ENCODE measurements at regions not wholly inside any gene's neighbourhood (a gene's known extent, or its start where the extent isn't known, plus 50 kb on each side); places are given as distances from the start of the nearest gene placed in this dataset.

DNA sequence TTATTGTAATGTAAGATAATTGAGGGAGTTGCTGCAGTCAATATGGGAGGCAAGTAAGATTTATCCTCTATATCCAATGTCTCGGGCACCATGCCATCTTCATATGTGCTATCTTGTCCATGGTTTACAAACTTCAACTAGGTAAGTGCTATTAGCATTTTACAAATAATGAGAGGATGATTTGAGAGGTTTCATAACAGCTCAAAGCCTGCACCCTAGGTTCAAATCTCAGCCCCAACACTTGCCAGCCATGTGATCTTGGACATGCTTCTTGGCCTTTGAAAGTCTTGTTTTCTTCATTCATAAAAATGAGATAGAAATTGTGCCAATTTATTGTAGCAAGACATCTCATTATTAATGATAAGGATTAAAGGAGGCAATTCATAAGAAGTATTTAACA is 108.8 kb downstream of the RND3 start:
- Mint-ChIP-seq H3K36me3 (ENCODE audit: low read depth) (peaks cover 17% of the 10 kb centered on the region), H3K4me1 (peaks cover 36% of the 10 kb centered on the region), H3K27me3 (ENCODE audit: low read depth, poor library complexity) (no peaks in the 10 kb centered on the region), H3K9me3 (peaks cover 34% of the 10 kb centered on the region), H3K4me3 (no peak overlapping the region), H3K27ac (peak overlapping the region; percentile 44)
- no peak for DNase-seq
- TF ChIP-seq, protein P1, sequence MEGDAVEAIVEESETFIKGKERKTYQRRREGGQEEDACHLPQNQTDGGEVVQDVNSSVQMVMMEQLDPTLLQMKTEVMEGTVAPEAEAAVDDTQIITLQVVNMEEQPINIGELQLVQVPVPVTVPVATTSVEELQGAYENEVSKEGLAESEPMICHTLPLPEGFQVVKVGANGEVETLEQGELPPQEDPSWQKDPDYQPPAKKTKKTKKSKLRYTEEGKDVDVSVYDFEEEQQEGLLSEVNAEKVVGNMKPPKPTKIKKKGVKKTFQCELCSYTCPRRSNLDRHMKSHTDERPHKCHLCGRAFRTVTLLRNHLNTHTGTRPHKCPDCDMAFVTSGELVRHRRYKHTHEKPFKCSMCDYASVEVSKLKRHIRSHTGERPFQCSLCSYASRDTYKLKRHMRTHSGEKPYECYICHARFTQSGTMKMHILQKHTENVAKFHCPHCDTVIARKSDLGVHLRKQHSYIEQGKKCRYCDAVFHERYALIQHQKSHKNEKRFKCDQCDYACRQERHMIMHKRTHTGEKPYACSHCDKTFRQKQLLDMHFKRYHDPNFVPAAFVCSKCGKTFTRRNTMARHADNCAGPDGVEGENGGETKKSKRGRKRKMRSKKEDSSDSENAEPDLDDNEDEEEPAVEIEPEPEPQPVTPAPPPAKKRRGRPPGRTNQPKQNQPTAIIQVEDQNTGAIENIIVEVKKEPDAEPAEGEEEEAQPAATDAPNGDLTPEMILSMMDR (IDR thresholded peaks at IDR 0.05): no peak

- Mint-ChIP-seq H3K27ac (peak overlapping the region; percentile 72), H3K9me3 (peaks cover 21% of the 10 kb centered on the region), H3K4me3 (no peak overlapping the region), H3K27me3 (ENCODE audit: low read depth, poor library complexity) (peaks cover under 1% of the 10 kb centered on the region), H3K4me1 (peaks cover 36% of the 10 kb centered on the region), H3K36me3 (ENCODE audit: low read depth) (no peaks in the 10 kb centered on the region)
- DNase-seq: peak; percentile 48
- TF ChIP-seq, protein P1 (IDR thresholded peaks at IDR 0.05): no peak
These were observed 110.7 kb downstream of the RND3 start for GRCh38 chr2:150376553-150377335.

DNA sequence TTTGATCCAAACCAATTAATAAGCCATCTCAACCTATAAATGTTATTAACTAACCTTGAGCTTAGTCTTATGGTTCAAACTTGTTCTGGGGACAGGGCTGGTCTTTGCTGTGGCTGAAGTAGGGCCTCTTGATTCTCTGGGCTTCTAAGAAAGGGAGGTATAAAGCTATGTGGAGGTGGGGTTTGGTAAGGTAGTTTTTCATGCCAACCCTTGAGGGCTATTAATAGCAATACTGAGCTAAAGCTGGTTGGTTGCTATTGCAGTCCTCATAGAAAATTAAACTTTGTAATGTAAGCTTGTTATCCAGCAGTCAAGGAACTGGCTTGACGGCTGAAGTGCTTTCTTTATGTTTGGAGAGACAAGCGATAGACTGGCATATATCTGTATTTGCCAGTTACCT is 112.1 kb downstream of the RND3 start:
- Mint-ChIP-seq H3K9me3 (peaks cover 15% of the 10 kb centered on the region), H3K27ac (no peak overlapping the region), H3K36me3 (ENCODE audit: low read depth) (no peaks in the 10 kb centered on the region), H3K4me1 (peaks cover 36% of the 10 kb centered on the region), H3K4me3 (no peak overlapping the region), H3K27me3 (ENCODE audit: low read depth, poor library complexity) (peaks cover 6% of the 10 kb centered on the region)
- no peak for DNase-seq
- TF ChIP-seq, protein P1 (IDR thresholded peaks at IDR 0.05): no peak

GRCh38 chr2:150374492-150374891 is 113.0 kb downstream of the RND3 start:
- DNase-seq: no peak
- peaks cover 6% of the 10 kb centered on the region for H3K27me3 Mint-ChIP-seq (ENCODE audit: low read depth, poor library complexity)
- TF ChIP-seq, protein P1 (IDR thresholded peaks at IDR 0.05): no peak
- no peak overlapping the region for H3K4me3 Mint-ChIP-seq
- peaks cover 36% of the 10 kb centered on the region for H3K4me1 Mint-ChIP-seq
- H3K9me3 Mint-ChIP-seq: peaks cover 15% of the 10 kb centered on the region
- H3K36me3 Mint-ChIP-seq (ENCODE audit: low read depth): no peaks in the 10 kb centered on the region
- no peak overlapping the region for H3K27ac Mint-ChIP-seq

GRCh38 chr2:150373374-150373773 is 114.1 kb downstream of the RND3 start:
- TF ChIP-seq, protein P1 (IDR thresholded peaks at IDR 0.05): no peak
- Mint-ChIP-seq H3K9me3 (peaks cover 12% of the 10 kb centered on the region), H3K36me3 (ENCODE audit: low read depth) (no peaks in the 10 kb centered on the region), H3K4me3 (no peak overlapping the region), H3K27ac (no peak overlapping the region), H3K27me3 (ENCODE audit: low read depth, poor library complexity) (peaks cover 6% of the 10 kb centered on the region), H3K4me1 (peaks cover 33% of the 10 kb centered on the region)
- DNase-seq: no peak

Measured in nephron progenitor cell (in vitro differentiated cells).